ENCODE measurements at regions not wholly inside any gene's neighbourhood (a gene's known extent, or its start where the extent isn't known, plus 50 kb on each side); places are given as distances from the start of the nearest gene placed in this dataset.

GRCh38 chr10:126833542-126833941 lies 71.7 kb upstream of the DOCK1 start:
- no peak for TF ChIP-seq EZH2 (IDR thresholded peaks at IDR 0.05; ENCODE audit: low read length, missing control alignments)
- TF ChIP-seq, protein P1, sequence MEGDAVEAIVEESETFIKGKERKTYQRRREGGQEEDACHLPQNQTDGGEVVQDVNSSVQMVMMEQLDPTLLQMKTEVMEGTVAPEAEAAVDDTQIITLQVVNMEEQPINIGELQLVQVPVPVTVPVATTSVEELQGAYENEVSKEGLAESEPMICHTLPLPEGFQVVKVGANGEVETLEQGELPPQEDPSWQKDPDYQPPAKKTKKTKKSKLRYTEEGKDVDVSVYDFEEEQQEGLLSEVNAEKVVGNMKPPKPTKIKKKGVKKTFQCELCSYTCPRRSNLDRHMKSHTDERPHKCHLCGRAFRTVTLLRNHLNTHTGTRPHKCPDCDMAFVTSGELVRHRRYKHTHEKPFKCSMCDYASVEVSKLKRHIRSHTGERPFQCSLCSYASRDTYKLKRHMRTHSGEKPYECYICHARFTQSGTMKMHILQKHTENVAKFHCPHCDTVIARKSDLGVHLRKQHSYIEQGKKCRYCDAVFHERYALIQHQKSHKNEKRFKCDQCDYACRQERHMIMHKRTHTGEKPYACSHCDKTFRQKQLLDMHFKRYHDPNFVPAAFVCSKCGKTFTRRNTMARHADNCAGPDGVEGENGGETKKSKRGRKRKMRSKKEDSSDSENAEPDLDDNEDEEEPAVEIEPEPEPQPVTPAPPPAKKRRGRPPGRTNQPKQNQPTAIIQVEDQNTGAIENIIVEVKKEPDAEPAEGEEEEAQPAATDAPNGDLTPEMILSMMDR (conservative IDR thresholded peaks at IDR 0.05 in 1 of 2, IDR thresholded peaks at IDR 0.05 in 1 of 2; ENCODE audit: low read depth in 1 of 2, low read length in 2 of 2), result no peak

All from fibroblast of lung (primary cell).